ENCODE measurements at regions not wholly inside any gene's neighbourhood (a gene's known extent, or its start where the extent isn't known, plus 50 kb on each side); places are given as distances from the start of the nearest gene placed in this dataset.

- TF ChIP-seq CTCF (optimal IDR thresholded peaks at IDR 0.05 in 1 of 3, IDR thresholded peaks at IDR 0.05 in 1 of 3, conservative IDR thresholded peaks at IDR 0.05 in 1 of 3; ENCODE audit: extremely low read depth in 1 of 3, insufficient read depth in 2 of 3, low read length in 3 of 3) = no peak
- no peak for TF ChIP-seq EZH2 (IDR thresholded peaks at IDR 0.05; ENCODE audit: low read length)
Observed at GRCh38 chr4:81562093-81562492, 90.4 kb upstream of the RASGEF1B start.

All from keratinocyte (primary cell).